Ishikawa (cell line): ENCODE measurements at regions not wholly inside any gene's neighbourhood (a gene's known extent, or its start where the extent isn't known, plus 50 kb on each side); places are given as distances from the start of the nearest gene placed in this dataset.

Experiments
- CEBPB ChIP-seq: IDR thresholded peaks from 2 replicates; pipeline ENCODE4 v1.6.1; 2012
- CREB1 ChIP-seq: IDR thresholded peaks from 2 replicates; pipeline ENCODE4 v1.6.1; 2012; ENCODE audit warnings: low read depth
- EGR1 ChIP-seq: IDR thresholded peaks from 2 replicates; pipeline ENCODE4 v1.6.1; 2012
- EP300 ChIP-seq: IDR thresholded peaks from 2 replicates; pipeline ENCODE4 v1.6.1; 2012; ENCODE audit warnings: borderline replicate concordance
- FOXM1 ChIP-seq: IDR thresholded peaks from 2 replicates; pipeline ENCODE4 v1.6.1; 2012; ENCODE audit warnings: low read depth, borderline replicate concordance
- MAX ChIP-seq: IDR thresholded peaks from 2 replicates; pipeline ENCODE4 v1.6.1; 2012
- NFIC ChIP-seq: IDR thresholded peaks from 2 replicates; pipeline ENCODE4 v1.6.1; 2012
- RAD21 ChIP-seq: IDR thresholded peaks from 2 replicates; pipeline ENCODE4 v1.6.1; 2012; ENCODE audit warnings: low read depth
- REST ChIP-seq: IDR thresholded peaks from 2 replicates; pipeline ENCODE4 v1.6.1; 2012; ENCODE audit warnings: low read depth, mild to moderate bottlenecking
- TAF1 ChIP-seq: IDR thresholded peaks from 2 replicates; pipeline ENCODE4 v1.6.1; 2012; ENCODE audit warnings: low read depth, mild to moderate bottlenecking
- TCF12 ChIP-seq: IDR thresholded peaks from 2 replicates; pipeline ENCODE4 v1.6.1; 2012; ENCODE audit warnings: low read depth
- TEAD4 ChIP-seq: IDR thresholded peaks from 2 replicates; pipeline ENCODE4 v1.6.1; 2012
- USF1 ChIP-seq: IDR thresholded peaks from 2 replicates; pipeline ENCODE4 v1.6.1; 2012
- YY1 ChIP-seq: IDR thresholded peaks from 2 replicates; pipeline ENCODE4 v1.6.1; 2012; ENCODE audit warnings: low read depth
- ZBTB7A ChIP-seq: IDR thresholded peaks from 2 replicates; pipeline ENCODE4 v1.6.1; 2012; ENCODE audit warnings: low read depth

- no peak for TF ChIP-seq EP300
- no peak for TF ChIP-seq NFIC
Measured at GRCh38 chr2:221203856-221204255, 368.2 kb downstream of the EPHA4 start.

- no peak for TF ChIP-seq CEBPB
Measured at GRCh38 chr2:221204699-221205098, 367.4 kb downstream of the EPHA4 start.

GRCh38 chr2:221205103-221205673 is 366.9 kb downstream of the EPHA4 start:
- TF ChIP-seq CEBPB: no peak
- TF ChIP-seq NFIC: no peak
- no peak for TF ChIP-seq CREB1
- no peak for TF ChIP-seq ZBTB7A
- TF ChIP-seq MAX: no peak
- no peak for TF ChIP-seq TAF1
- no peak for TF ChIP-seq TEAD4
- TF ChIP-seq YY1: no peak
- no peak for TF ChIP-seq RAD21
- no peak for TF ChIP-seq USF1
- no peak for TF ChIP-seq REST
- no peak for TF ChIP-seq EP300
- TF ChIP-seq EGR1: no peak
- TF ChIP-seq TCF12: no peak
- TF ChIP-seq FOXM1: no peak

GRCh38 chr2:221210686-221211085 is 361.4 kb downstream of the EPHA4 start:
- TF ChIP-seq TAF1 (no peak), YY1 (no peak), NFIC (no peak), MAX (no peak), FOXM1 (no peak), CEBPB (no peak), EP300 (no peak), RAD21 (no peak), REST (no peak), TEAD4 (no peak), CREB1 (no peak), ZBTB7A (no peak), TCF12 (no peak), EGR1 (no peak), USF1 (no peak)

GRCh38 chr2:221211653-221212052 is 360.5 kb downstream of the EPHA4 start:
- TF ChIP-seq EP300: no peak
- no peak for TF ChIP-seq USF1
- TF ChIP-seq CEBPB: no peak
- no peak for TF ChIP-seq MAX
- no peak for TF ChIP-seq EGR1
- TF ChIP-seq TAF1: no peak
- TF ChIP-seq RAD21: no peak
- TF ChIP-seq FOXM1: no peak
- no peak for TF ChIP-seq CREB1
- no peak for TF ChIP-seq ZBTB7A
- TF ChIP-seq TCF12: no peak
- TF ChIP-seq TEAD4: no peak
- no peak for TF ChIP-seq YY1
- no peak for TF ChIP-seq REST
- TF ChIP-seq NFIC: no peak
